H9 (cell line): ENCODE measurements at regions not wholly inside any gene's neighbourhood (a gene's known extent, or its start where the extent isn't known, plus 50 kb on each side); places are given as distances from the start of the nearest gene placed in this dataset.

Experiments
- DNase-seq: peaks from one replicate; pipeline ENCODE4 v3.0.0-alpha.2; 2017
- H2AFZ ChIP-seq: one replicate; pipeline ENCODE4 v1.6.1; 2013; ENCODE audit warnings: mild to moderate bottlenecking, low read length, control low read depth, moderate library complexity
- H2AK5ac ChIP-seq: 2 replicates; pipeline ENCODE4 v1.6.1; 2013; ENCODE audit warnings: low read length, control low read depth, mixed read lengths; ENCODE audit not compliant: insufficient read length
- H2BK120ac ChIP-seq: one replicate; pipeline ENCODE4 v1.6.1; 2013; ENCODE audit warnings: low read depth, mild to moderate bottlenecking, low read length, control low read depth, inconsistent platforms; ENCODE audit not compliant: poor library complexity, severe bottlenecking
- H2BK12ac ChIP-seq: 2 replicates; pipeline ENCODE4 v1.6.1; 2013; ENCODE audit warnings: low read length, control low read depth, mixed read lengths, low read depth; ENCODE audit not compliant: insufficient read length
- H2BK15ac ChIP-seq: 2 replicates; pipeline ENCODE4 v1.6.1; 2013; ENCODE audit warnings: low read depth, low read length, control low read depth
- H2BK20ac ChIP-seq: one replicate; pipeline ENCODE4 v1.6.1; 2013; ENCODE audit warnings: low read depth, mild to moderate bottlenecking, low read length, control low read depth, inconsistent platforms; ENCODE audit not compliant: poor library complexity, severe bottlenecking
- H2BK5ac ChIP-seq: 2 replicates; pipeline ENCODE4 v1.6.1; 2013; ENCODE audit warnings: low read length, control low read depth, mixed read lengths; ENCODE audit not compliant: insufficient read length
- H3K14ac ChIP-seq: 2 replicates; pipeline ENCODE4 v1.6.1; 2013; ENCODE audit warnings: low read length, control low read depth; ENCODE audit not compliant: insufficient read depth
- H3K18ac ChIP-seq: 2 replicates; pipeline ENCODE4 v1.6.1; 2013; ENCODE audit warnings: low read depth, mild to moderate bottlenecking, mixed read lengths, low read length, control low read depth; ENCODE audit not compliant: insufficient read length
- H3K23ac ChIP-seq: 2 replicates; pipeline ENCODE4 v1.6.1; 2013; ENCODE audit warnings: low read length, control low read depth, mixed read lengths, low read depth; ENCODE audit not compliant: insufficient read length
- H3K23me2 ChIP-seq: 2 replicates; pipeline ENCODE4 v1.6.1; 2013; ENCODE audit warnings: low read depth, mild to moderate bottlenecking, mixed read lengths, low read length, control low read depth; ENCODE audit not compliant: insufficient read length, poor library complexity, severe bottlenecking
- H3K27ac ChIP-seq: 2 replicates; pipeline ENCODE4 v1.5.1; 2013; ENCODE audit warnings: low read length, control low read depth, mixed read lengths, low read depth; ENCODE audit not compliant: insufficient read length
- H3K27me3 ChIP-seq: 2 replicates; pipeline ENCODE4 v1.6.1; 2013; ENCODE audit warnings: low read length, control low read depth, inconsistent platforms; ENCODE audit not compliant: insufficient read depth
- H3K4ac ChIP-seq: 2 replicates; pipeline ENCODE4 v1.6.1; 2013; ENCODE audit warnings: low read depth, mild to moderate bottlenecking, control low read depth, inconsistent platforms, low read length, moderate library complexity
- H3K4me1 ChIP-seq: 2 replicates; pipeline ENCODE4 v1.6.1; 2013; ENCODE audit warnings: low read length, control low read depth, inconsistent platforms; ENCODE audit not compliant: insufficient read depth
- H3K4me2 ChIP-seq: 2 replicates; pipeline ENCODE4 v1.6.1; 2013; ENCODE audit warnings: low read length, control low read depth, mixed read lengths; ENCODE audit not compliant: insufficient read length, insufficient read depth
- H3K56ac ChIP-seq: 2 replicates; pipeline ENCODE4 v1.6.1; 2013; ENCODE audit warnings: low read depth, mild to moderate bottlenecking, mixed read lengths, low read length, control low read depth; ENCODE audit not compliant: insufficient read length
- H3K79me1 ChIP-seq: 2 replicates; pipeline ENCODE4 v1.6.1; 2013; ENCODE audit warnings: low read depth, mild to moderate bottlenecking, moderate library complexity, low read length, control low read depth, inconsistent platforms; ENCODE audit not compliant: insufficient read depth, poor library complexity, severe bottlenecking
- H3K79me2 ChIP-seq: 2 replicates; pipeline ENCODE4 v1.6.1; 2013; ENCODE audit warnings: low read length, control low read depth, inconsistent platforms; ENCODE audit not compliant: insufficient read depth
- H3K9ac ChIP-seq: 2 replicates; pipeline ENCODE4 v1.6.1; 2013; ENCODE audit warnings: low read length, control low read depth, mixed read lengths; ENCODE audit not compliant: insufficient read length; ENCODE audit errors: extremely low read depth
- H3K9me3 ChIP-seq: one replicate; pipeline ENCODE4 v1.6.1; 2013; ENCODE audit warnings: low read depth, low read length, inconsistent platforms; ENCODE audit not compliant: control insufficient read depth
- H3T11ph ChIP-seq: one replicate; pipeline ENCODE4 v1.6.1; 2013; ENCODE audit warnings: mild to moderate bottlenecking, low read length, control low read depth, inconsistent platforms
- H4K20me1 ChIP-seq: one replicate; pipeline ENCODE4 v1.6.1; 2013; ENCODE audit not compliant: control insufficient read depth, insufficient read length, insufficient read depth
- H4K5ac ChIP-seq: 2 replicates; pipeline ENCODE4 v1.6.1; 2013; ENCODE audit warnings: low read depth, mild to moderate bottlenecking, mixed read lengths, low read length, control low read depth; ENCODE audit not compliant: insufficient read length
- H4K8ac ChIP-seq: replicated peaks from 2 replicates; pipeline ENCODE4 v1.6.1; 2013; ENCODE audit warnings: low read length, control low read depth, mixed read lengths, low read depth; ENCODE audit not compliant: insufficient read length
- H4K91ac ChIP-seq: 2 replicates; pipeline ENCODE4 v1.6.1; 2013; ENCODE audit warnings: low read depth, mild to moderate bottlenecking, moderate library complexity, mixed read lengths, low read length, control low read depth; ENCODE audit not compliant: insufficient read length
- H3K27ac Mint-ChIP-seq, 3 experiments: 2 replicates in 2 of 3; 3 replicates in 1 of 3; pipeline ENCODE4 v1.8.0; 2020 to 2021; ENCODE audit warnings: mixed read lengths in 3 of 3, mild to moderate bottlenecking in 1 of 3, moderate library complexity in 1 of 3
- H3K27me3 Mint-ChIP-seq: 2 replicates; pipeline ENCODE4 v1.8.0; 2021; ENCODE audit warnings: low read depth, mild to moderate bottlenecking, moderate library complexity, mixed read lengths
- H3K36me3 Mint-ChIP-seq, 3 experiments: 2 replicates in 2 of 3; 3 replicates in 1 of 3; pipeline ENCODE4 v1.8.0; 2020 to 2021; ENCODE audit warnings: low read depth in 3 of 3, mixed read lengths in 3 of 3; ENCODE audit not compliant: insufficient read depth in 1 of 3
- H3K4me1 Mint-ChIP-seq, 2 experiments: 2 replicates each; pipeline ENCODE4 v1.8.0; 2020; ENCODE audit warnings: mixed read lengths in 2 of 2
- H3K4me3 Mint-ChIP-seq, 2 experiments: 2 replicates in 1 of 2; 3 replicates in 1 of 2; pipeline ENCODE4 v1.8.0; 2020 to 2021; ENCODE audit warnings: mild to moderate bottlenecking in 2 of 2, mixed read lengths in 2 of 2, moderate library complexity in 1 of 2
- H3K9me3 Mint-ChIP-seq, 2 experiments: 2 replicates in 1 of 2; 3 replicates in 1 of 2; pipeline ENCODE4 v1.8.0; 2020; ENCODE audit warnings: mild to moderate bottlenecking in 2 of 2, mixed read lengths in 2 of 2, moderate library complexity in 1 of 2
- CTCF ChIP-seq: fragments of 200-600 bp; sonication (generic); conservative IDR thresholded peaks from 3 replicates; pipeline ENCODE4 v1.8.0; 2021; ENCODE audit warnings: antibody characterized with exemption, mild to moderate bottlenecking

DNA sequence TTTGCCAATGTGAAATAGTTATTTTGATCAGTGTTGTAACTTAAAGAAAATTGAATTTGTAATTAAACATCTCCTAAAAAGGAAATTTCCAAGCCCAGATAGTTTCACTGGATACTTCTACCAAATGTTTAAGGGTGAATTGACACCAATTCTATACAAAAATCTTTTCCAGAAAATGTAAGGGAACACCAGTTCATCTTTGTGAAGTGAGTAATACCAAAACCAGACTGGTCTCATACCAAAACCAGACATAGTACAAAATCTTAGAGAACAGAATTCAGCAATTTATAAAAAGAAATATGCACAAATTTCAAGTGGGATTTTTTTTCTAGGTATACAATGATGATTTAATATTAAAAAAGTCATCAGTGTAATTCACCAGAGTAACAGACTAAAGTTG is 86.0 kb upstream of the ZNF32 start:
- TF ChIP-seq CTCF: no peak
- Histone ChIP-seq H3T11ph (no peak overlapping the region), H2AFZ (no peak overlapping the region), H2AK5ac (no peak overlapping the region), H4K20me1 (no peaks in the 10 kb centered on the region), H3K4me2 (no peak overlapping the region), H2BK12ac (no peak overlapping the region), H3K23me2 (no peaks in the 10 kb centered on the region), H3K27ac (no peak overlapping the region), H4K5ac (no peak overlapping the region), H3K18ac (no peak overlapping the region), H3K79me1 (no peaks in the 10 kb centered on the region), H3K14ac (no peak overlapping the region), H3K4ac (no peak overlapping the region), H3K27me3 (no peaks in the 10 kb centered on the region), H2BK120ac (no peak overlapping the region), H3K23ac (no peak overlapping the region), H2BK5ac (no peak overlapping the region), H3K9me3 (no peaks in the 10 kb centered on the region), H3K56ac (no peak overlapping the region), H4K8ac (no peak overlapping the region), H2BK20ac (no peak overlapping the region), H3K9ac (no peak overlapping the region), H3K4me1 (no peaks in the 10 kb centered on the region), H2BK15ac (no peak overlapping the region), H3K79me2 (no peaks in the 10 kb centered on the region), H4K91ac (no peak overlapping the region)
- Mint-ChIP-seq H3K9me3 (peaks cover 9 to 10% of the 10 kb centered on the region in 2 experiments), H3K4me1 (peaks cover 0 to 3% of the 10 kb centered on the region in 2 experiments; a peak in 1 of 4 replicates), H3K27me3 (peaks cover 15% of the 10 kb centered on the region), H3K4me3 (no peak overlapping the region), H3K36me3 (no peaks in the 10 kb centered on the region; a peak in 2 of 7 replicates), H3K27ac (no peak overlapping the region)
- no peak for DNase-seq
